ENCODE measurements at regions not wholly inside any gene's neighbourhood (a gene's known extent, or its start where the extent isn't known, plus 50 kb on each side); places are given as distances from the start of the nearest gene placed in this dataset.
A peak's percentile ranks its signal among the peaks of the same experiment; 100 is the strongest.
"Not testable (repeated sequence)": the region's sequence is repeated elsewhere in the genome, so short reads cannot be mapped to it uniquely, and the experiment has no call there.

GRCh38 chr17:19470530-19471261 lies 59.7 kb downstream of the RNF112 start:
- no peak for ATAC-seq
- no peak for TF ChIP-seq OSR1 (CRISPR knock-in tag; IDR thresholded peaks at IDR 0.05)
- no peak for TF ChIP-seq ESRRG (CRISPR knock-in tag; IDR thresholded peaks at IDR 0.05)
- TF ChIP-seq TCF4 (CRISPR knock-in tag; IDR thresholded peaks at IDR 0.05; ENCODE audit: borderline replicate concordance), result no peak
- TF ChIP-seq ZNF8 (CRISPR knock-in tag; IDR thresholded peaks at IDR 0.05), result no peak
- TF ChIP-seq CSDC2 (CRISPR knock-in tag; IDR thresholded peaks at IDR 0.05), result no peak
- TF ChIP-seq GLIS3 (CRISPR knock-in tag; IDR thresholded peaks at IDR 0.05), result no peak
- no peak for TF ChIP-seq ZNF70 (CRISPR knock-in tag; IDR thresholded peaks at IDR 0.05)
- no peak for TF ChIP-seq TOX (CRISPR knock-in tag; IDR thresholded peaks at IDR 0.05; ENCODE audit: borderline replicate concordance)
- no peak for TF ChIP-seq POU6F1 (CRISPR knock-in tag; IDR thresholded peaks at IDR 0.05; ENCODE audit: borderline replicate concordance, low read depth)
- no peak for TF ChIP-seq ZFP3 (CRISPR knock-in tag; IDR thresholded peaks at IDR 0.05)
- no peak for TF ChIP-seq PPARA (CRISPR knock-in tag; IDR thresholded peaks at IDR 0.05; ENCODE audit: borderline replicate concordance)
- no peak for TF ChIP-seq ZC3H10 (CRISPR knock-in tag; IDR thresholded peaks at IDR 0.05)
- no peak for TF ChIP-seq ZFP30 (CRISPR knock-in tag; IDR thresholded peaks at IDR 0.05)
- no peak for TF ChIP-seq RARB (CRISPR knock-in tag; IDR thresholded peaks at IDR 0.05)
- no peak for TF ChIP-seq BACH2 (CRISPR knock-in tag; IDR thresholded peaks at IDR 0.05; ENCODE audit: borderline replicate concordance)

GRCh38 chr17:19474405-19474804 lies 59.2 kb upstream of the SLC47A1 start:
- ATAC-seq, result not testable (repeated sequence)

GRCh38 chr17:19475800-19476199 lies 57.9 kb upstream of the SLC47A1 start:
- ATAC-seq, result not testable (repeated sequence)

- ATAC-seq, result peak; percentile 41
- no peak for TF ChIP-seq ZNF565 (CRISPR knock-in tag; conservative IDR thresholded peaks at IDR 0.05; ENCODE audit: low read depth)
- TF ChIP-seq BACH2 (CRISPR knock-in tag; IDR thresholded peaks at IDR 0.05; ENCODE audit: borderline replicate concordance), result no peak
These were observed 51.1 kb upstream of the SLC47A1 start for GRCh38 chr17:19482576-19482975.

All from SK-N-SH treated with all-trans-retinoic acid at 6 μM for 48 hours (cell line).